ENCODE measurements at regions not wholly inside any gene's neighbourhood (a gene's known extent, or its start where the extent isn't known, plus 50 kb on each side); places are given as distances from the start of the nearest gene placed in this dataset.

DNA sequence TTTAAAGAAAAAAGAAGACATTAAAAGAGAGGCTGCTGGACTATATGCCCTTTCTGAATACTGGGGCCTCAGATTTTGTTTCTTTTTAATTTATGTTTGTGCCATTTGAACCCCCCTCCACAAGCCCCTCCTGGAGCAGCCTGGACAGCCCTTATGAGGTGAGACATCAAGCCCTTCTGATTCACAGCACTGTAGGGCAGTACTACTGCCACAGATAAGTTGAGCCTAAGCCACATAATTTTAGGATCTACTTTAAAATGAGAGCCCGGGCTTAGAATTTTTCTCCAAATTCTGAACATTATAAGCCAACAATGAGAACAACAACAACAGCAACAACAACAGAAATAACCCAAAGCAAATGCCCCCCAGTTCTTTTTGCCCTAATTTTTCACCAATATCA, 256.9 kb upstream of the SALL1 start:
- DNase-seq: no peak

GRCh38 chr16:51407199-51407598, 256.1 kb upstream of the SALL1 start:
- DNase-seq: no peak

DNA sequence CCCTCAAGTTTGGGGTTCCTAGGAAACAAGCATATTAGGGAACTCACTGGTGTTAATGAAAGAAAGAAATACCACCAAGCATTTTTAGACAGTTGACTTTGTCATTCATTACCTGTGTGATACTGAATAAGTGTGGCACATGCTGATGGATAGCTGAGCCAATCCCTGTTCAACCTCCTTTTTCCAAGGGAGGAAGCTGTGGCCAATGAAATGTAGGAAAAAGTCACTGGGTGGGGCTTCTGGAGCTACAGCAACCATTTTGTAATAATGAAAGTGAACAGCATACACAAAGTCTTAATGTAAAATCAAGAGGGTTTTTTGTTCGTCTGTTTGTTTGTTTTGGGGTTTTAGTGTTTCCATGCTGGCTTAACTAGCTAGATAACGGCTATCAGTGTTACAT, 254.3 kb upstream of the SALL1 start:
- no peak for DNase-seq

GRCh38 chr16:51404386-51404785, 253.3 kb upstream of the SALL1 start:
- DNase-seq: no peak

- DNase-seq: no peak
Measured at GRCh38 chr16:51402785-51403184, 251.7 kb upstream of the SALL1 start.

GRCh38 chr16:51402298-51402697, 251.2 kb upstream of the SALL1 start:
- DNase-seq: no peak

GRCh38 chr16:51401673-51402072, 250.6 kb upstream of the SALL1 start:
- no peak for DNase-seq

DNA sequence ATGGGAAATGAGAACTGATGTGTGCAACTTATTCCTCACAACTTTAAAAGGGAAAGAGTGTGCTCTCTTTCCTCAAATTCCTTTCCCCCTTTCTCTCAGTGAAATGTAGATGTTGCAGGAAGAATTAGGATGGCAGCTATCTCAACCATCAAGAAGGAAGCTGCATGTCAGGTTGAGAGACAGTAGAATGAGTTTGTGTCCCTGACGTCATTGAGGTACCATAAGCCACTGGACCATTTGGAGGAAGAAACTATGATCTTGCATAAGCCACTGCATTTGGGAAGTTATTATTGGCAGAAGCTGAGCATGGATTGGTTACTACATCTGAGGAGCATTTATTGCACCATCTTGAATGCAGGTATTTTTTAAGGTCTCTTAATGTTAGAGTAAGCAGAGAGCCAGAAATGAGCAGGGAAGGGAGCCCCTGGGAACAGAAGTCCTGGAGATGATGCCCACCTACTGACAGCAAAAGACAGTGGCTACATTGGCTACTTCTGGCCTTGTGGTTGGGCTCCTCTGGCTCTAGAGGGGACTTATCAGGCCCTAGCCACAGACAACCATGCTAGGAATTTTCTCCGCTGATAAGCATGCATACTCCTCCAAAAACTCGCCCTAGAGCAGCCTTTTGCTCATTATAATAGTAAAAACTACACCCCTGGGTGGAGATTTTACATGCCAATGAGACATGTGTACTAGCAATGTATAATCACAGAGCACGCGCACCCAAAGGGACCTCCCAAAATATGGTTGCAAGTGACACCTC, 249.0 kb upstream of the SALL1 start:
- no peak for DNase-seq

DNA sequence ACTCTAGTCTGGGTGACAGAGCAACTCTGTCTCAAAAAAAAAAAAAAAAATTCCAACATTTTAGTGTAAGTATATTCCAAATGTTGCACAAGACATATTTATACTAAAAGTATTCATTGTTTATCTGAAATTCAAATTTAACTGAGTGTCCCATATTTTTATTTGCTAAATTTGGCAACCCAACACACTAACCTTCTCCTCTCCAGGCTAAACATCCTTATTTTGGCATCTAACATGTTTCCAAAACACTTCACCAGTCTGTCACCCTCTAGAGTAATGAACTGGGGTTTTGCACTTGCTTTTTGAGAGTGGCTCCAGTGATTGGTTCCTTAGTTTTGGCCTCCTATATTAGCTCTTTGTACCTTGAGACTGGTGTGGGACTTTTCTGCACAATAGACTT, 243.4 kb upstream of the SALL1 start:
- no peak for DNase-seq

- DNase-seq: no peak
Measured at GRCh38 chr16:51393381-51394005, 242.4 kb upstream of the SALL1 start.

GRCh38 chr16:51392521-51393187, 241.6 kb upstream of the SALL1 start:
- DNase-seq: no peak

DNA sequence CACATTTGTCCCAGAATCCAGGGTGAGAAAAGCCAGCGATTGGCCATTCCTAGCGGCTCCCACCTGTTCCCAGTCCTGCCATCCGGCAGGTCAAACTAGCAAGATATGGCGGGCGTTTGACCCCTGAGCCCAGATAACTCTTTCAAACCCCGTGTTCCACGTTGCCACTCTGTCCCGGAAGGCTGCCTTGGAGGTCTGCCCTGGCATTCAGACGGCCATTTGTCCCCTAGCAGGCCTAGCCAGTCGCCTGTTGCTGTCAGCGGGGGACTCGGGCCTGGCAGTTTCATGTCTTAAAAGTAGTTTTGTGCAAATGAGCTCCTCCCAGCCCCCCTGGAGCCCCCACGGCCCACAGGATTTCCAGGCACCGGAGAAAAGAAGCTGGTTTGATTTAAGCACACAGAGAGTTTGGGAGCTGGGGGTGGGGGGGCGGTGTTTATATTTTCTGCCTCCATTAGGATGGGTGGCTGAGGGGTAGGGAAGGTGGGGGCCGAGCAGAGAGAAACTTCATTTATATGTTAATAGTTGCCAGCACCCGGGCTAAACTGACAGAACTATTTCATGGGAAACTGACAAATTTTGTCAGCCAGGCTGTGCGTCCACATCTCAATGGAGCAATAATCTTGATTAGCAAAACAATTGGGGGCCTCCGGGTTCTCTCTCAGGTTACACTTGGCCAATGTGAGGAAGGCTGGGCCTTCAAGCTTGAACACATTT, 240.9 kb upstream of the SALL1 start:
- DNase-seq: no peak

DNA sequence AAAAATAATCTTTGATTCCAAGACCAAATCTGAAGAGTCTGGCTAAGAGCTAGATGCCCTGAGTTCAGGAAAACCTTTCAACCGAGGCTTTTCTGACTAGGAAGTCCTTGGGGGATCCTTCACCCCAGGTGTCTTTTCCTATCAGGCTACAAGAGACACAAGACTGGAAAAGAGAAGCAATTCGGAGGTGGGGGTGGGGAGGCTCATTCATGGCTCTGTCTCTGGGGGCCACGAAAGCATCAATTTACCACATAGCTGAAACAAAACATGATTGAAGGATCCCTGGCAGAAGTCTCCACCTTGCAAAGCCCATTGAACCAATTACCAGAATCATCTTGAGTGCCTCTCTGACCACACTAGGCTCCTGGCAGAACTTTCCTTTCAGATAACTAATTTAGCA, 239.8 kb upstream of the SALL1 start:
- no peak for DNase-seq

- DNase-seq: no peak
Measured at GRCh38 chr16:51389881-51390280, 238.8 kb upstream of the SALL1 start.

GRCh38 chr16:51388516-51388951, 237.5 kb upstream of the SALL1 start:
- no peak for DNase-seq

DNA sequence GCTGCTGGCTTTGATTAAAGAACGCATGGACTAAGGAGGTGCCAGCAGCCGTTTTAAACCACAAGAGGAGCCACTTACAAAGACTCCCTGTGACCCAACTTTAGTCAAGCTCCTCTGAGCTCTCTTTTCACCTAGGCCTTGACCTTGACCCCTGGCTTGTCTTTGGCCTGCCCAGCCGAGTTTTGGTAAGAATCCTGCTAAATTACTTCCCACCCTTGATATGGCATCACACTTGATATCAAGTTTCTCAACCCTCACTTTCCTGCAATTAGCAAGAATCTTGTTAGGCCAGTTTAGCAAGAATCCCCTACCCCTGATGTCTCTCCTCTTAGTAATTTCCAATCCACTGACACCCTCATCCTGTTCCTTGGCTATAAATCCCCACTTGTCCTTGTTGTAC, 232.8 kb upstream of the SALL1 start:
- DNase-seq: no peak

- DNase-seq: no peak
Measured at GRCh38 chr16:51382940-51383339, 231.9 kb upstream of the SALL1 start.

DNA sequence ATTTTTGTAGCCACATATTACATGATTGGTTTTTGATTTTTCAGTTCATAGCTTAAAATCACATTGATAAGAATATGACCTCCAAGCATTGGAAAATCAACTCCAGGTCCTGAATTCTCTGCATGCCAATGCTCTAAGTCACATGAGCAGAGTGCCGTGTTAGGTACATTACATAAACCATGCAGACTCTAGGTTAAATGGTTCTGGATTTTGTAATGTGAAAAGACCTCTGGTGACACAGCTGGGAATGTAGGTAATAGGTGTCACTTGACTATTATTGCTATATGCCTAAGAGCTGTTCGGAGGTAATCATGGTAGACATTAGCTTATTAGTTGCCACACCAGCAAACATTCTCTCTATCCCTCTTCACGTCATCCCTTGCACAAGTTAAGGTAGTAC, 231.1 kb upstream of the SALL1 start:
- no peak for DNase-seq

GRCh38 chr16:51376080-51376479, 225.0 kb upstream of the SALL1 start:
- no peak for DNase-seq

DNA sequence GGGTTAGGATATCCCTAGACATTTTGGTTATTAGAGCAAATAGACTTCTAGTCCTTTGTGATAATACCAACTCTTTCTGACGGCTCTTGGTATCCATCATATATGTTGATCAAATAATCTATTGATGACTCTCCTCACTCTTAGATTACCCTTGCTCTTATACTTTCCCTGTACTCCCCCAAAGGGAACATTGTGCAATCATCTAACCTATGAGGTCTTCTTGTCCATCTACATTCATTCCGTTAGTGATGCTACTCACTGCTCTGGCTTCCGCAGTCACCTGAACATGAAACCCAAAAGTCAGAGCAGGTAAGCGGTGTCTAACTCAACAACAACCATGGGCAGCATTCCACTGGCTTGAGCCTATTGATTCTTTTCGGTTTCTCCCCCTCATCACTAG, 223.7 kb upstream of the SALL1 start:
- DNase-seq: no peak

DNA sequence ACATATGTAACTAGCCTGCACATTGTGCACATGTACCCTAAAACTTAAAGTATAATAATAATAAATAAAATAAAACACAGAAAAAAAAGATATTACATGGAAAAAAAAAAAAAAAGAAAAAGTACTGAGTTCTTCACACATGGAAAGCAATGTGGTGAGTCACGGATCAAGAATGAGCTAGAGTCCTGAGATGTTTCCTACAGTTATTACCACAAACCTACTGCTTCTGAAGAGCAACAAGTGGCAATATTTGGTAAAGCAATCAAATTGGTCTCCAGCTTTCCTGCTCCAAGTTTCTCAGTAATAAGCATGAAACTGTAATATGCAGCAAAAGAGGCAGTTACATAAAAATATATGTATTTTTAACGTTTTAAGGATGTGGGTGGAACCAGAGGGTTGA, 223.3 kb upstream of the SALL1 start:
- no peak for DNase-seq

GRCh38 chr16:51365715-51366114, 214.6 kb upstream of the SALL1 start:
- no peak for DNase-seq

GRCh38 chr16:51359141-51359955, 208.3 kb upstream of the SALL1 start:
- no peak for DNase-seq
